K562 (cell line): ENCODE measurements at regions not wholly inside any gene's neighbourhood (a gene's known extent, or its start where the extent isn't known, plus 50 kb on each side); places are given as distances from the start of the nearest gene placed in this dataset.

ENCODE experiments used
- ATAC-seq: fragments of 200-7000 bp; cut with Tn5 transposase; 3 replicates; pipeline ENCODE4 v1.9.1; 2020; ENCODE audit warnings: moderate library complexity
- BruUV-seq: library from RNA; stranded (reverse); fragments of 400-500 nt; replicated peaks from 2 replicates; lab custom pipeline; 2021; lab: Mats Ljungman, UMichigan
- CTCF ChIA-PET: fragments of 300-600 bp; formaldehyde crosslinking; extraction: SDS; loops from one replicate; lab custom pipeline; 2021; ENCODE audit warnings: low intra/inter-chr PET ratio; lab: Yijun Ruan, JAX
- POLR2A ChIA-PET: fragments of 300-600, 350-650 bp; sonication (Branson Sonifier 250); formaldehyde crosslinking; extraction: SDS; loops from one replicate; lab custom pipeline; 2021; ENCODE audit warnings: antibody characterized with exemption, inconsistent platforms; lab: Yijun Ruan, JAX
- DNase-seq, 4 experiments: peaks; one replicate each; pipeline versions ENCODE4 v3.0.0 to v3.0.0-alpha.2; 2011 to 2018; ENCODE audit warnings: low spot score in 3 of 4, mixed read lengths in 3 of 4; ENCODE audit errors: extremely low read depth in 1 of 4
- FAIRE-seq: peaks from 2 replicates; lab custom pipeline; 2011; peaks lifted over from hg19 to GRCh38; lab: Jason Lieb, UNC
- H2AFZ ChIP-seq: 2 replicates; pipeline ENCODE4 v1.6.0; 2011; ENCODE audit warnings: low read depth, low read length, control low read depth, inconsistent platforms
- H3K27ac ChIP-seq: fragments of 200-600 bp; 3 replicates; pipeline ENCODE4 v1.8.0; 2011; ENCODE audit warnings: low read depth, mild to moderate bottlenecking, control low read depth, inconsistent platforms, low read length, moderate library complexity, mixed read lengths; ENCODE audit errors: extremely low read depth
- H3K27me3 ChIP-seq, 2 experiments: fragments of 300-600 bp in 1 of 2; 2 replicates in 1 of 2; 3 replicates in 1 of 2; pipeline versions ENCODE4 v1.6.0 to v1.8.0; 2011; ENCODE audit warnings: inconsistent platforms in 2 of 2, low read length in 2 of 2, mild to moderate bottlenecking in 1 of 2, mixed read lengths in 1 of 2, moderate library complexity in 1 of 2; ENCODE audit not compliant: control insufficient read depth in 2 of 2, insufficient read depth in 2 of 2
- H3K36me3 ChIP-seq: fragments of 300-600 bp; 3 replicates; pipeline ENCODE4 v1.8.0; 2011; ENCODE audit warnings: mild to moderate bottlenecking, low read length, inconsistent platforms; ENCODE audit not compliant: control insufficient read depth, insufficient read depth
- H3K4me1 ChIP-seq, 2 experiments: fragments of 200-600 bp in 1 of 2; replicated peaks in 1 of 2; 2 replicates in 1 of 2; 3 replicates in 1 of 2; pipeline versions ENCODE4 v1.5.1 to v1.8.0; 2011; ENCODE audit warnings: inconsistent platforms in 2 of 2, low read length in 2 of 2, mild to moderate bottlenecking in 1 of 2, mixed read lengths in 1 of 2, moderate library complexity in 1 of 2; ENCODE audit not compliant: control insufficient read depth in 2 of 2, insufficient read depth in 2 of 2
- H3K4me2 ChIP-seq: 2 replicates; pipeline ENCODE4 v1.6.1; 2011; ENCODE audit warnings: low read length, control low read depth, inconsistent platforms, mixed read lengths; ENCODE audit not compliant: insufficient read depth
- H3K4me3 ChIP-seq: fragments of 200-600 bp; sonication (generic), shearing (Covaris generic); 2 replicates; pipeline ENCODE4 v1.5.1; 2016; ENCODE audit warnings: control low read depth, inconsistent platforms
- H3K79me2 ChIP-seq: fragments of 200-600 bp; 3 replicates; pipeline ENCODE4 v1.8.0; 2011; ENCODE audit warnings: low read length, inconsistent platforms; ENCODE audit not compliant: control insufficient read depth, insufficient read depth
- H3K9ac ChIP-seq, 2 experiments: 2 replicates each; pipeline versions ENCODE4 v1.6.0 to v1.6.1; 2011; ENCODE audit warnings: low read depth in 2 of 2, low read length in 2 of 2, control low read depth in 1 of 2, inconsistent platforms in 1 of 2, mild to moderate bottlenecking in 1 of 2, mixed read lengths in 1 of 2; ENCODE audit not compliant: insufficient read depth in 1 of 2
- H3K9me1 ChIP-seq: one replicate; pipeline ENCODE4 v1.6.0; 2011; ENCODE audit warnings: inconsistent platforms, mild to moderate bottlenecking, low read length, moderate library complexity; ENCODE audit not compliant: control insufficient read depth, insufficient read depth
- H3K9me3 ChIP-seq: replicated peaks from 2 replicates; pipeline ENCODE4 v1.5.1; 2011; ENCODE audit warnings: low read depth, low read length, inconsistent platforms; ENCODE audit not compliant: control insufficient read depth, insufficient read depth
- H4K20me1 ChIP-seq: replicated peaks from 2 replicates; pipeline ENCODE4 v1.6.1; 2011; ENCODE audit warnings: low read length, inconsistent platforms, mixed read lengths; ENCODE audit not compliant: control insufficient read depth, insufficient read depth
- JUND ChIP-seq, 2 experiments: IDR thresholded peaks; 2 replicates in 1 of 2; 3 replicates in 1 of 2; pipeline ENCODE4 v1.6.1; 2011; ENCODE audit warnings: borderline replicate concordance in 2 of 2, low read depth in 2 of 2, low read length in 2 of 2, improper control_type of control experiment in 1 of 2, missing biosample characterization in 1 of 2, missing genetic modification characterization in 1 of 2, missing genetic modification reagents in 1 of 2
- MIER1 ChIP-seq: fragments of 450-650 bp; IDR thresholded peaks from 2 replicates; pipeline ENCODE4 v1.6.1; 2016; ENCODE audit warnings: antibody characterized with exemption, mild to moderate bottlenecking, low read depth
- OTX1 ChIP-seq: fragments of 450-650 bp; formaldehyde crosslinking; IDR thresholded peaks from 2 replicates; pipeline ENCODE4 v1.4.0; 2022; ENCODE audit warnings: mild to moderate bottlenecking
- RBM34 ChIP-seq: fragments of 200-400 bp; formaldehyde crosslinking; IDR thresholded peaks from 2 replicates; pipeline ENCODE4 v1.6.1; 2018; ENCODE audit warnings: low read length, borderline replicate concordance; ENCODE audit not compliant: insufficient read depth
- SMARCA4 ChIP-seq: fragments of 450-650 bp; IDR thresholded peaks from 2 replicates; pipeline ENCODE4 v1.6.1; 2016
- YY1 ChIP-seq, 3 experiments: IDR thresholded peaks; 2 replicates each; pipeline ENCODE4 v1.6.1; 2011; ENCODE audit warnings: low read length in 2 of 3, mild to moderate bottlenecking in 2 of 3, moderate library complexity in 2 of 3, borderline replicate concordance in 1 of 3, control low read depth in 1 of 3, low read depth in 1 of 3; ENCODE audit not compliant: insufficient read depth in 3 of 3, insufficient replicate concordance in 2 of 3, control insufficient read depth in 1 of 3, insufficient read length in 1 of 3; ENCODE audit errors: extremely low read depth in 1 of 3
- ZNF134 ChIP-seq: fragments of 250-450 bp; sonication (Bioruptor Pico); conservative IDR thresholded peaks from 2 replicates; pipeline ENCODE4 v1.4.0; 2020
- WGBS: fragments of 100-300 bp; shearing (Covaris generic); methylation state at CpG from one replicate; pipeline ENCODE4 v1.1.6; 2016; ENCODE audit warnings: low coverage, mixed read lengths; ENCODE audit not compliant: insufficient coverage; ENCODE audit errors: missing lambda C conversion rate; 5-methylcytosine and 5-hydroxymethylcytosine counted together
- in situ Hi-C: fragments of 300-500 bp; cut with MboI; formaldehyde crosslinking; loops from 4 replicates; pipeline ENCODE4 v1.15.0; 2018; ENCODE audit warnings: inconsistent platforms, mixed read lengths
- intact Hi-C: fragments of 100-400 bp; cut with micrococcal nuclease; formaldehyde crosslinking; loops from 2 replicates; pipeline ENCODE4 v1.14.2; 2022
- TF ChIP-seq, protein P1 (sequence below): fragments of 450-650 bp; IDR thresholded peaks from 2 replicates; pipeline ENCODE4 v1.6.1; 2016; ENCODE audit warnings: borderline replicate concordance

DNA sequence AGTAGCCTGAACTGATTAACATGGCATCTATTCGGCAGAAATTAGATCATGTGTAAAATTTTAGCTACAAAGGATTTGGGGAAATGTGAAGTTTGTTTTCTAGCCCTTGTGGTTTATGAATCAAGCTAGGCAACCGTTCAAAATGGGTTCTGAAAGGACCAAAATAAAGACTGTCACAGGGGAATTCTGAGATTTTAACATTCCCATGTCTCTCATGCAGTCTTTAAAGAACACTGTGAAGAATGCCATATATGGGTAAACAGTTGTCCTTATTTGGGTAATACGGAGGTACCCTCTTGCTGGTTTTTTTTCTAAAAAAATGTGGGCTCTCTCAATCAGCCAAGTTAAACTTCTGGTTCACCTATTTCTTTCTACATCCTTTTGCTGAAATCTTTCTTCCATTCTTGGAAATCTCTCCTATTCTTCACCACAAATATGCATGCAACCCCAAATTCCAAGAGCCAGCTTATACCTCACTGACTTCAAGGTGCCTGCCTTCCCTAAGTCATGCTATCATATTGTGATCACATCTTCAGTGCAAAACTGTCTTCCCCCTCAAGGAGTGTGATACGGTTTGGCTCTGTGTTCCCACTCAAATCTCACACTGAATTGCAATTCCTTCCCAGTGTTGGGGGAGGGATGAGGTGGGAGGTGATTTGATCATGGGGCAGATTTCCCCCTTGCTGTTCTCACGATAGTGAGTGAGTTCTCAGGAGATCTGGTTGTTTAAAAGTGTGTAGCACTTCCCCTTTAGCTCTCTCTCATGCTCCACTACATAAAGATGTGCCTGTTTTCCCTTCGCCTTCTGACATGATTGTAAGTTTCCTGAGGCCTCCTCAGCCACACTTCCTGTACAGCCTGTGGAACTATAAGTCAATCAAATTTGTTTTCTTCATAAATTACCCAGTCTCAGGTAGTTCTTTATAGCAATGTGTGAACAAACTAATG lies 308.7 kb downstream of the TTLL7 start:
- DNase-seq, result no peak
- Histone ChIP-seq H3K4me1 (no peaks in the 10 kb centered on the region), H3K4me2 (no peak overlapping the region), H4K20me1 (no peaks in the 10 kb centered on the region)
- in situ Hi-C loops, result no loop called here
- TF ChIP-seq JUND (IDR thresholded peaks at IDR 0.05; ENCODE audit: borderline replicate concordance, low read depth, low read length), result no peak
- TF ChIP-seq JUND (tag; IDR thresholded peaks at IDR 0.05; ENCODE audit: borderline replicate concordance, low read depth, low read length), result no peak
- no peak for TF ChIP-seq ZNF134 (CRISPR knock-in tag)
- TF ChIP-seq, all 486 proteins: peak for 0
- CTCF ChIA-PET, result no interaction called here
- H3K27me3 ChIP-seq, result no peaks in the 10 kb centered on the region
- no peak overlapping the region for H2AFZ ChIP-seq
- POLR2A ChIA-PET, result no interaction called here
- H3K9me1 ChIP-seq, result no peaks in the 10 kb centered on the region
- no TSS peak for BruUV-seq
- no peak for ATAC-seq
- H3K4me3 ChIP-seq, result no peak overlapping the region
- WGBS, result 4% methylated on average over 6 of the region's 6 CpGs
- intact Hi-C loops, result no loop called here
- H3K27ac ChIP-seq, result no peak overlapping the region
- no peak for FAIRE-seq
- no peaks in the 10 kb centered on the region for H3K9me3 ChIP-seq
- H3K36me3 ChIP-seq, result no peaks in the 10 kb centered on the region
- no peaks in the 10 kb centered on the region for H3K79me2 ChIP-seq
- H3K9ac ChIP-seq, result no peak overlapping the region

DNA sequence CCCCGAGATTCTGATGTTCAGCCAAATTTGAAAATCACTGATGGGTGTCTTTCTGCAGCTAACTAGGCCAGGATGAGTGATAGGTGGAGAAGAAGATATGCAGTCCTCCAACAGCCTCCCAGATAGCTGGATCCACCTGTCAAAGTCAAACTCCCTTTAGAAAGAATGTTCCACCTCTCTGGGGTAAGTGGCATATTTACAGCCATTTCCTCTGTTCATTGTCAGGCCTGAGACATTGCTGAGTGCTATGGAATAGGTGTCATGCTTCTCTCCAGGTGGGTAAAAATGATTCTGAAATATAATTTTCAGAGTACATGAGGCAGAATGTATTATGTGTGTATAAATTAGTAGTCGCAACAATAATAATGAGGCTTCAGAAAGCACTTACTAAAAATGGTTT lies 316.8 kb downstream of the TTLL7 start:
- in situ Hi-C loops (no loop called here), intact Hi-C loops (no loop called here)
- no TSS peak for BruUV-seq
- FAIRE-seq (no peak), DNase-seq (no peak), ATAC-seq (no peak)
- no peak overlapping the region for H2AFZ ChIP-seq
- WGBS, result 3% methylated on average over 2 of the region's 2 CpGs
- no peak overlapping the region for H3K4me2 ChIP-seq
- no peaks in the 10 kb centered on the region for H3K9me1 ChIP-seq
- no peak for TF ChIP-seq SMARCA4
- TF ChIP-seq OTX1 (CRISPR knock-in tag), result no peak
- TF ChIP-seq RBM34, result no peak
- TF ChIP-seq YY1 (IDR thresholded peaks at IDR 0.05; ENCODE audit: borderline replicate concordance in 1 of 3, control insufficient read depth in 1 of 3, extremely low read depth in 1 of 3, insufficient read depth in 3 of 3, insufficient read length in 1 of 3, insufficient replicate concordance in 2 of 3, low read depth in 1 of 3, low read length in 2 of 3), result no peak
- TF ChIP-seq, protein P1, sequence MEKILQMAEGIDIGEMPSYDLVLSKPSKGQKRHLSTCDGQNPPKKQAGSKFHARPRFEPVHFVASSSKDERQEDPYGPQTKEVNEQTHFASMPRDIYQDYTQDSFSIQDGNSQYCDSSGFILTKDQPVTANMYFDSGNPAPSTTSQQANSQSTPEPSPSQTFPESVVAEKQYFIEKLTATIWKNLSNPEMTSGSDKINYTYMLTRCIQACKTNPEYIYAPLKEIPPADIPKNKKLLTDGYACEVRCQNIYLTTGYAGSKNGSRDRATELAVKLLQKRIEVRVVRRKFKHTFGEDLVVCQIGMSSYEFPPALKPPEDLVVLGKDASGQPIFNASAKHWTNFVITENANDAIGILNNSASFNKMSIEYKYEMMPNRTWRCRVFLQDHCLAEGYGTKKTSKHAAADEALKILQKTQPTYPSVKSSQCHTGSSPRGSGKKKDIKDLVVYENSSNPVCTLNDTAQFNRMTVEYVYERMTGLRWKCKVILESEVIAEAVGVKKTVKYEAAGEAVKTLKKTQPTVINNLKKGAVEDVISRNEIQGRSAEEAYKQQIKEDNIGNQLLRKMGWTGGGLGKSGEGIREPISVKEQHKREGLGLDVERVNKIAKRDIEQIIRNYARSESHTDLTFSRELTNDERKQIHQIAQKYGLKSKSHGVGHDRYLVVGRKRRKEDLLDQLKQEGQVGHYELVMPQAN, result no peak
- no peak for TF ChIP-seq MIER1
- ChIA-PET CTCF (no interaction called here), POLR2A (no interaction called here)
- H3K4me1 ChIP-seq, result no peaks in the 10 kb centered on the region
- no peaks in the 10 kb centered on the region for H3K9me3 ChIP-seq
- H3K4me3 ChIP-seq, result no peak overlapping the region
- H3K9ac ChIP-seq, result no peak overlapping the region
- H3K79me2 ChIP-seq, result no peaks in the 10 kb centered on the region
- H3K27me3 ChIP-seq, result no peaks in the 10 kb centered on the region
- H3K36me3 ChIP-seq, result no peaks in the 10 kb centered on the region
- no peak overlapping the region for H3K27ac ChIP-seq
- no peaks in the 10 kb centered on the region for H4K20me1 ChIP-seq
